NCI-H2171 (cell line): ENCODE measurements at regions not wholly inside any gene's neighbourhood (a gene's known extent, or its start where the extent isn't known, plus 50 kb on each side); places are given as distances from the start of the nearest gene placed in this dataset.

Source experiments
- DNase-seq: peaks from one replicate; lab custom pipeline; 2025; lab: John Stamatoyannopoulos, UW

- no peak for DNase-seq
Measured at GRCh38 chr2:60603533-60604190, 50.2 kb upstream of the BCL11A start.

- no peak for DNase-seq
Measured at GRCh38 chr2:60604486-60605064, 51.1 kb upstream of the BCL11A start.

- no peak for DNase-seq
Measured at GRCh38 chr2:60605866-60606265, 52.4 kb upstream of the BCL11A start.

GRCh38 chr2:60608679-60609078 lies 55.2 kb upstream of the BCL11A start:
- DNase-seq: no peak

GRCh38 chr2:60612033-60612432 lies 58.6 kb upstream of the BCL11A start:
- DNase-seq: no peak

- no peak for DNase-seq
Measured at GRCh38 chr2:60614319-60614718, 60.9 kb upstream of the BCL11A start.

GRCh38 chr2:60621688-60622429 lies 68.4 kb upstream of the BCL11A start:
- no peak for DNase-seq

GRCh38 chr2:60623040-60623439 lies 69.6 kb upstream of the BCL11A start:
- DNase-seq: no peak

- DNase-seq: no peak
Measured at GRCh38 chr2:60627412-60627811, 74.0 kb upstream of the BCL11A start.

GRCh38 chr2:60628026-60628425 lies 74.6 kb upstream of the BCL11A start:
- no peak for DNase-seq

- no peak for DNase-seq
Measured at GRCh38 chr2:60628615-60629304, 75.3 kb upstream of the BCL11A start.

- no peak for DNase-seq
Measured at GRCh38 chr2:60629305-60629662, 75.8 kb upstream of the BCL11A start.

- DNase-seq: no peak
Measured at GRCh38 chr2:60629801-60630385, 76.4 kb upstream of the BCL11A start.

- no peak for DNase-seq
Measured at GRCh38 chr2:60633615-60634014, 80.2 kb upstream of the BCL11A start.

- DNase-seq: no peak
Measured at GRCh38 chr2:60634438-60634837, 81.0 kb upstream of the BCL11A start.

- peak; percentile 20 for DNase-seq
Measured at GRCh38 chr2:60641811-60642788, 88.6 kb upstream of the BCL11A start.

GRCh38 chr2:60643747-60644146 lies 90.3 kb upstream of the BCL11A start:
- no peak for DNase-seq

- no peak for DNase-seq
Measured at GRCh38 chr2:60644951-60645350, 91.5 kb upstream of the BCL11A start.

- no peak for DNase-seq
Measured at GRCh38 chr2:60648191-60648590, 94.7 kb upstream of the BCL11A start.

- no peak for DNase-seq
Measured at GRCh38 chr2:60649721-60650120, 96.3 kb upstream of the BCL11A start.

- no peak for DNase-seq
Measured at GRCh38 chr2:60652832-60653340, 99.4 kb upstream of the BCL11A start.
